NCI-H1694 treated with DMSO at 0.1 percent for 48 hours (cell line): ENCODE measurements at regions not wholly inside any gene's neighbourhood (a gene's known extent, or its start where the extent isn't known, plus 50 kb on each side); places are given as distances from the start of the nearest gene placed in this dataset.
A peak's percentile ranks its signal among the peaks of the same experiment; 100 is the strongest.
"Not testable (repeated sequence)": the region's sequence is repeated elsewhere in the genome, so short reads cannot be mapped to it uniquely, and the experiment has no call there.

ENCODE experiments used
- DNase-seq: peaks from one replicate; lab custom pipeline; 2025; lab: John Stamatoyannopoulos, UW

DNA sequence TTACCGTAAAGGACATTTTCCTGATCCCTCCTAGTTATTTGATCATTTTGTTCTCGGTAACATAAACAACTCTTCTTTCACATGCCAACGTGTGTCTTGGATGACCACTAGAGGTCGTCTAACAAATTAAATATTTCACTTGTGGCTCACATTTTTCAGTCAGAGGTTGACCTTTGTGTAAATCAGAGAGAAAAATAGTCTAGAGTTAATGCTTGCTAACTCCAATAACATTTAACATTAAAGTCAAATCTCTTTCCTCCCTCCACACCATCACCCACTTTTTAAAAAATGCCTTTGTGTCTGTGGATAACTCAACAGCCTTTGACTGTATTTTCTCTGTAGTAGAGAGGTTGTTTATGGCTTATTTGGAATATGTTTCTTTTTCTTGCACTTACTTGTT, 220.5 kb upstream of the B3GALT2 start:
- DNase-seq: peak; percentile 54

DNA sequence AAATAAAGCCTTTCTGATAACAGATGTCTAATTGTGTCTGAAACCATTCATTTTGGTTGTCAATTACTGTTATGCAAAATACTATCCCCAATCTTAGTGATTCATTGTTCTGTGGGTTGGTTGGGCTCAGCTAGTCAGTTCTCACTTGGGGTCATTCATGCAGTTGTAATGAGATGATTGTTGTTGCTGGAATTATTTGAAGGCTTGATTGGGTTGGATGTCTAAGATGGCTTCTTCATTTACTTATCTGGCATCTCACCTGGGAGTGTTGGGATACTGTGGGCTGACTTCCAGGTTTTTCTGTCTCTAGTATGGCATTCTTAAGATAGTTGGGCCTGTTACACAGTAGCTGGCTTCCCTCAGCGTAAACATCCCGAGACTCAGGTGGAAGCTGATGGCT, 217.8 kb upstream of the B3GALT2 start:
- DNase-seq: no peak

DNA sequence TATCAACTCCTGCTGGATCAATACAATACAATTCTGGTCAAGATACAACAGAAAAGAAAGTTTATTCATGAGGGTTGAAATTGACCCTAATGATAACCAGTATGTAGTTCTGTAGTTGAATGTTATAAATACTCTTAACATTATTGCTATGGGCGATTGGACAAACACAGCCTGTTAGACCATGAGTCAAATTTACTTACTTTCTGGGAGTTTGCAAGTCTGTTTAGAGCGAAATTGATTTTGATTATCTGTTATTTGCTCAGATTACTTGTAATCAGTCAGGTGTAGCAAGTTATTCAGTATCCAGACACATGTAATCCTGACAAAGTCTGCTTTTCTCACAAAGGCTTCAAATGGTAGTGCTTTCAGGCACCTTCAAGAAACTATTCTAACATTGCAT, 216.6 kb upstream of the B3GALT2 start:
- DNase-seq: no peak

DNA sequence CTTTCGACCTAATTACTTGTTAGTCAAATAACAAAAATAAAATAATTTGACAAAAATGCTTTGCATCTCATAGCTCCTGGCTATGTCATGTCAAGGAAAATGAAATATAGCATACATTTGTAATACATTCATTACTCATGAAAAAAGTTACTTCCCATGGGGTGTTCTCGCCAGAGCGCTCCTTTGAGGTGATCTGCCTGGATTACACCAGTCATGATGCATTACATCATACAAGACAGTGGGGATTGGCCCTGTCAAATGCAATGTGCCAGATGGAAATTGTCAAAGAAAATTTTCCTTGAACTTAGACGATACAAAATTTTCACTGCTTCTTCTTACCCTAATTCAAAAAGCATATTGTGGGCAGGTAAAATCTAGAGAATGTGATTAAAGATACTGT, 215.6 kb upstream of the B3GALT2 start:
- no peak for DNase-seq

DNA sequence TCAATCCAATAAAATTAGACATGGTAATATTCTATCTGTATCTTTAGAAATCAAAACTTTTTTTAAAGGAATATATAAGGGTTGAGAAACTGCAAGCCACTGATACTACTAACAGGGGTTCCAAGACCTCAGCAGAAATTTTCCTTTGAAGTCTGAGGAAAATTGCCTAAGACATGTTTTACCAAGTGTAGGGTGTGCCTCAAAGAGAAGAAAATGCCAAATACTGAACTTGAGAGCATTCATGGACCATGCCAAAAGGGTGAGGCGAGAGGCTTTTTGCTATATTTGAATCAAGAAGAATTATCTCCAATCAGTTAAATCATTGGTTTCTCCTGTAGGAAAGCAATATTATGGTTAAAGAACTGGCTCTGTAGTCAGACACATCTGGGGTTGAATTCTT, 207.9 kb upstream of the B3GALT2 start:
- DNase-seq: no peak

DNA sequence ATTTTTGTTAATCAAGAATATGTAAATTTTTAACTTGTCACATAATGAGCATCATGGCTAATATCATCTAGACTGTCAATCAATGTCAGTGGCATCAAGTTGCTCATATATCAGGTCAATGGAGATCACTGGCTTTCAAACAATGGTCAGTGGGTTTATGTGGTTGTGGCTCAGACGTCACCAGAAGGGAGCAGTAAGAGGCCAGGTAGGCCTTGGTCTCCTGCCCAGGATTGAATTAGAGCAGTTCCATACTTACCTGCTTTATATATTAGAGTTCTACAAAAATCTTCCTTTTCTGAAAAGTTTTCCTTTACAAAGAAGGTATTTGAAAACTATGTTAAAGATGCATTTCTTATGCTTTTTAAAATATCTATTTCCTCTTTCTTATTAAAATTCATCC, 206.3 kb upstream of the B3GALT2 start:
- DNase-seq: no peak

DNA sequence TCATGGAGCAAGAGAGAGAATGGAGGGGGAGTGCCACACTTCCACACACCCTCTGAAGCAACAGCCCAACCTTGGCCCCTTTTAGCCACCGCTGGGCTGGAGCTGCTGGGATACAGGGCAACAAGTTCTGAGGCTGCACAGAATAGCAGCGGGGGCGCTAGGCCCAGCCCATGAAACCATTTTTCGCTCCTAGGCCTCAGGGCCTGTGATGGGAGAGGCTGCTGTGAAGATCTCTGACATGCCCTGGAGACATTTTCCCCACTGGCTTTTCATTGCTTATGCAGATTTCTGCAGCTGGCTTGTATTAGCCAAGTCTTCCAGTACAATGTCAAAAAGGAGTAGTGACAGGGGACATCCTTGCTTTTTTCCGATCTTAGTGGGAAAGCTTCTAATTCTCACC, 202.3 kb upstream of the B3GALT2 start:
- DNase-seq: no peak

DNA sequence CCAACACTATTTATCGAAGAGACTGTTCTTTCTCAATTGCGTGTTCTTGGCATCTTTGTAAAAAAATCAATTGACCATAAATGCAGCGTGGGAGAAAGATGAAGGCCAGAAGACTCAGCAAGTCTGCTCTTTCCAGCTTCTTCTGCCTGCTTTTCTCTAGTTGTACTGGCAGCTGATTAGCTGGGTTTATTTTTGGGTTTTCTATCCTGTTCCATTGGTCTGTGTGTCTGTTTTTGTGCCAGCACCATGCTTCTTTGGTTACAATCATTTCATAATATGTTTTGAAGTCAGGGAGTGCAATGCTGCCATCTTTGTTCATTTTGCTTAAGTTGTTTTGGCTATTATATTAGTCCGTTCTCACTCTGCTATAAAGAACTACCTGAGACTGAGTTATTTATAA, 201.8 kb upstream of the B3GALT2 start:
- DNase-seq: no peak

DNA sequence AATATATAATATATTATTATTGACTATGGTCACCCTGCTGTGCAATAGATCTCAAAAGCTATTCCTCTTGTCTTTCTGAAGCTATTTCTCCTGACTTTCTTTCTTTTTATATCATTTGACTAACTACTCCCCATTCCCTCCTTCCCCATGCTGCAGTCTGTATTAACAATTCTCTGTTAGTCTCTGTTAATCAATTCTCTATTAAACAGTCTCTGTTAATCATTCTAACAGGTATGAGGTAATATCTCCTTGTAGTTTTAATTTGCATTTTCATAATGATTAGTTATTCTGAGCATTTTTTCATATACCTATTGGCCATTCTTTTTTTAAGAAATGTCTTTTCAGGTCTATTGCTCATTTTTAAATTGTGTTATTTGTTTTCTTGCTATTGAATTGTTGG, 201.0 kb upstream of the B3GALT2 start:
- no peak for DNase-seq

DNA sequence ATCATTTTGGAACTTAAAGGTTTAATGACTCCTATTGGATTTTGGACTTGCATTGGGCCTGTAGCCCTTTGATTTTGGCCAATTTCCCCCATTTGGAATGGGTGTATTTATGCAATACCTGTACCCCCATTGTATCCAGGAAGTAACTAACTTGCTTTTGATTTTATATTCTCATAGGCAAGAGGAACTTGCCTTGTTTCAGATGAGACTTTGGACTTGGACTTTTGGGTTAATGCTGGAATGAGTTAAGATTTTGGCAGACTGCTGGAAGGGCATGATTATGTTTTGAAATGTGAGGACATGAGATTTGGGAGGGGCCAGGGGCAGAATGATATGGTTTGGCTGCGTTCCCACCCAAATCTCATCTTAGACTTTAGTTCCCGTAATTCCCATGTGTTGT, 192.0 kb upstream of the B3GALT2 start:
- not testable (repeated sequence) for DNase-seq

DNA sequence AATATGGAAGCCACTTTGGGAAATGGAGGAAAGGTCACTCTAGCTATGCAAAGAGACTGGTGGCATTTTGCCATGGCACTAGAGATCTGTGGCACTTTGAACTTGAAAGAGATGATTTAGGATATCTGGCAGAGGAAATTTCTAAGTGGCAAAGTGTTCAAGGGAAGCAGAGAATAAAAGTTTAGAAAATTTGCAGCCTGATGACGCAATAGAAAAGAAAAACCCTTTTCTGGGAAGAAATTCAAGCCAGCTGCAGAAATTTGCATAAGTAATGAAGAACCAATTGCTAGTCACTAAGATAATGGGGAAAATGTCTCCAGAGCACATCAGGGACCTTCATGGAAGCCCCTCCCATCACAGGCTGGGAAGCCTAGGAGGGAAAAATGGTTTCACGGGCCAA, 191.1 kb upstream of the B3GALT2 start:
- no peak for DNase-seq

DNA sequence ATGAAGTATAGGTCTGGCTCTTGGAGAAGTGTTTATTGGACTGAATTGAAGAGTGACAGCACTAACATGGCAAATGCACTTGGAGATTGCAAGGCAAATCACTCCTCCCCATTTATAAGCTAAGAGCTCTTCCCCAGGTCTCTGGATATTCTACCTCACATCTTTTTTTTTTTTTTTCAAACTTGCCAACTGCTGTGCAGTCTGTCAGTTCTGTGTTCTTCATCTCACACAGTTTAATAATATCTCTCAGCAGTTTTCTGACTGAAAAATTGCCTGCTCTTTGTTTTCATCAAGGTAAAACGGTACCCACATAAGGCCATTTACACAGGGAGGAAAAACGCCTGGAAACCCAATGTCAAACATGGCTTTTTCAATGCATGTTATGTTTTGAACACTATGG, 186.1 kb upstream of the B3GALT2 start:
- no peak for DNase-seq

DNA sequence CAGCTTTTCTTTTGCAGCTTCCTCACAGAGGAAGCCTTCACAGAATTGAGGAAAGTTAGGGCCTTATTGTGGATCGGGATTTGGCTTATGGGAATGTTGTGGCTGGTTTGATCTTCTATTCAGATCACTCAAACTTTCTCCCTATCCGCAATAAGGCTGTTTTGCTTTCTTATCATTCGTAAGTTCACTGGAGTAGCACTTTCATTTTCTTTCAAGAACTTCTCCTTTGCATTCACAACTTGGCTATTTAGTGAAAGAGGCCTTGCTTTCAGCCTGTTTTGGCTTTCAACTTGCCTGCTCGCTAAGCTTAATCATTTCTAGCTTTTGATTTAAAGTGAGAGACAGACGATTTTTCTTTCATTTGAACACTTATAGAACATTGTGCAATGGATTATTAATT, 181.9 kb upstream of the B3GALT2 start:
- no peak for DNase-seq

DNA sequence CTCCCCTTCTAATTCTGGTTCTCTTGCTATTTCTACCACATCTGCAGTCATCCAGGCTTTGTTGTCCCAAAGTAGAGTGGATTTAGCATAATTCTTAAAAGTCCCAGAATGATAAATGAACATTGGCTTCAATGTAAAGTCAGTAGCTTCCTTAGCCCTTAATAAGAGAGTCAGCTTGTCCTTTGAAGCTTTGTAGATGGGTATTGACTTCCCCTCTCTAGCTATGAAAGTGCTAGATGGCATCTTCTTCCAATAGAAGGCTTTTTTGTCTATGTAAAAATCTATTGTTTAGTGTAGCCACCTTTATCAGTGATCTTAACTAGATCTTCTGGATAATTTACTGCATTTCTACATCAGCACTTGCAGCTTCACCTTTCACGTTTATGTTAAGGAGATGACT, 181.4 kb upstream of the B3GALT2 start:
- DNase-seq: no peak

DNA sequence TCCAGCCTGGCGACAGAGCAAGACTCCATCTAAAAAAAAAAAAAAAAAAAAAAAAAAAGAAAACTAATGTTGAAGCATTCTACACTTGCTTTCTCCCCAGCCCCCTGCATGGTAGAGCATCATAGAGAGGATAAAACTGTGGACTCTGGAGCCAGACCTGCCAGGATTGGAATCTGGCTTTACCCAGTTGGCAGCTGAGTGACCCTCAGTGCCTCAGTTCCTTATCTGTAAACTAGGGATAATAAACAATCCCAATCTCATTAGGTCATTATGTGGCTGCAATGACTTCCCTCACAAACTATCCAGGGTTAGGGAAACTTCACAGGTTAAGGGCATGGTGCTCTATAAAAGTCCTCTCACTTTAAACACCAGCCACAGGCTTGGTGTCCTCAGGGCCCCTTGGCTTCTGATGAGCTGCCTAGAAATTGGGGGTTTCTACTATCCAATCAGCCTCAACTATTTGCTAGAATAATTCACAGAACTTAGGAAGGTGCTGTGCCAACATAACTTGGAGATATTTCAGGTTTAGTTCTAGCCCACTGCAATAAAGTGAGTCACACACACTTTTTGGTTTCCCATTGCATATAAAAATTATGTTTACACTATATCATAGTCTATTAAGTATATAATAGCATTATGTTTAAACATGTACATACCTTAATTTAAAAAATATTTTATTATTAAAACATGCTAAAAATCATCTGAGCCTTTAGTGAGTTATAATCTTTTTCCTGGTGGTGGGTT, 180.5 kb upstream of the B3GALT2 start:
- DNase-seq: no peak

DNA sequence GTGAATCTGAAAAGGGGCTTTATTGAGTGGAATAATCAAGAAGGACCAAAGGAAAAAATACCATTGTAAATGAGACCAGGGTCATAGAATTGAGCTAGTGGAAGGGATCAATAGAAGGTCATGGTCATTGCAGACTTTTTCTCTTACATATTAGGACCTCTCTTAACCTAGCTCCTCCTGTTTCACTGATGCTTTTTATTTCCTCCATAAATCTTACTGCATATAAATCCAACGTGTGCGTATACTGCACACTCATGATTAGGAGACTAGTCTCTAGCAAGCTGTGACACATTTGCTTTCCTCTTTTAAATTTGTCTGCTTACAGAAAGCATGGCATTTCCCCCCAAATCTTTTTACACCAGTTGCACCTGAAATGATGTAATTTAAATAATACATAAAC, 179.6 kb upstream of the B3GALT2 start:
- no peak for DNase-seq

DNA sequence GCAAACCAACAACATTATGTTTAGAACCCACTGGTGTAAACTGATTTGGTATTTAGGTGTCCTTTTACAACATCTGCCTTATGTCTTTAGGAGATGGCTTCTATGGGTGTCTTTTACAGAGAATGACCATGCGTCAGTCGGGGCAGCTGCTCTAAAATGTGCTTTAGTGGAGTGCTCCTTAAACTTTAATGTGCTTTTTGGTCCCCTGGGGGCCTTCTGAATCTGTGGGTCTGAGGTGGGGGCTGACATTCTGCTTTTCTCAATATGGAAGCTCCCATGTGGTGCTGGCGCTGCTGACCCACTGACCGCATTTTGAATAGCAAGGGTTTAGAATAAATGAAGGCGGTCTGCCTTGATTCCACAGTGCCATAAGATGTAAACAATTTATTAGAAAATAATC, 173.2 kb upstream of the B3GALT2 start:
- no peak for DNase-seq

DNA sequence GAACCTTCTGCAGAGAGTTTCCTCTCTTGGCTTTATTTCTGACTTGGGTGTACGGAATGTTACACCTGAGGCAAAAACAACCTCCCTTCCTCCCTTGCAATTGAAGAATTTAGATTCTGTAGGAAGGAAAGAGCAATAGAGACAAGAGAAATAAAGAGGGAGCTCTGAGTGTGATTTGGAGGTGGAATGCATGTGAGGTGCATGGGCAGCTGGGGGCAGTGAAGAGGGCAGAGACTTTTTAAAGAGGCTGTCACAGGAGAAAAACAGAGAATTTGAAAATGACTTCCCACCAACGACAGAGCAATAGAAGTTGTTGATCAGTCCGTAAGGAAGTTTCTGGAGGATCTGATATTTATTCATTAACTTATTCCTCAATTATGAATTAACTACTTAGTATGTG, 172.0 kb upstream of the B3GALT2 start:
- DNase-seq: no peak

DNA sequence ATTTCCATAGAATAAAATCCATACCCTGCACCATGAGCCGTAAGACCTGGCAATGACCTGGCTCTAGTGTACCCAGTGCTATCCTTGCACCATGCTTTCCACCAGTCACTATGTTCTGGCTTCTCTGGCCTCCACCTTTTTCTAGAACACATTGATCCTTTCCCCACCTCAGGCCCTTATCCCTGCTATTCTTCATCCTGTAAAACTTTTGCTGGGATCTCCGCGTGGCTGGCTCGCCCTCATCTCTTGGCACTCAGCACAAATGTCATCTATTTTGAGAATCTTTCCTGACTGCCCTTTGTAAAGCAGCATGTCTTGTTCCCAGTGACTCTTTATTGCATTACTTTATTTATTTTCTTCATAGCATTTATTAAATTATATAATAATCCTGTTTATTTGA, 169.8 kb upstream of the B3GALT2 start:
- DNase-seq: no peak

DNA sequence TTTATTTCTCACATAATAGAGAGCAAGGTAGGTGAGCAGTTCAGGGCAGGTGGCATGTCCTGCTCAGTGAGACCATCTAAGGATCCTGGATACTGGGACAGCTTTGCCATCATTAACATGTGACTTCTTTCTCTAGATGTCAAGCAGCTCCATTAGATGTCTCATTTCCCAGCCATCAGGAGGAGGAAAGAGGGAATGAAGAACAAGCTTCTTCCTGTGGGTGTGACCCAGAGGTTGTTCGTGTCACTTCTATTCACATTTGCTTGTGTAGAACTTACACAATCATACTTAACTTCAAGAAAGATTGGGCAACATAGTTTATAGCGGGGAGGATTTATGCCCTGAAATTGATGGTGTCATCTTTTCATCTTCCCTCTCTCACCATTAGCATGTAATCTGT, 169.2 kb upstream of the B3GALT2 start:
- DNase-seq: no peak

DNA sequence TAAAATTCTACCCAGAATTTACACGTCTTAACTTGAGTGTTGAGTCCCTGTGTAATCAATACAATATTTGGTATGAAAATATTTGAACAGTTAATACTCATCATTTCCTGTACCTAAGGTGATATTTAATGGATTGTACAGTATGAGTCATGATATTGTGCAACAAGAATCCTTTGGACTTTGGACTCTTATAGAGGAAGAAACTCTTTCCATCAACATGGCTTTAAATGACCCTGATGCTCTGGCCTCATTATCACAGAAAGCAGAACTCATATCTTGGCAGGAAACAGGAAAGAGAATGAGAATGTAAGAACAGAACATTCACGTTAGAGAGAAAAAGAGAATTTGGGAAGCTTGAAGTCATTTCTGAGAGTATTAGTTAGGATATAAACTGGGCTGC, 168.8 kb upstream of the B3GALT2 start:
- no peak for DNase-seq

DNA sequence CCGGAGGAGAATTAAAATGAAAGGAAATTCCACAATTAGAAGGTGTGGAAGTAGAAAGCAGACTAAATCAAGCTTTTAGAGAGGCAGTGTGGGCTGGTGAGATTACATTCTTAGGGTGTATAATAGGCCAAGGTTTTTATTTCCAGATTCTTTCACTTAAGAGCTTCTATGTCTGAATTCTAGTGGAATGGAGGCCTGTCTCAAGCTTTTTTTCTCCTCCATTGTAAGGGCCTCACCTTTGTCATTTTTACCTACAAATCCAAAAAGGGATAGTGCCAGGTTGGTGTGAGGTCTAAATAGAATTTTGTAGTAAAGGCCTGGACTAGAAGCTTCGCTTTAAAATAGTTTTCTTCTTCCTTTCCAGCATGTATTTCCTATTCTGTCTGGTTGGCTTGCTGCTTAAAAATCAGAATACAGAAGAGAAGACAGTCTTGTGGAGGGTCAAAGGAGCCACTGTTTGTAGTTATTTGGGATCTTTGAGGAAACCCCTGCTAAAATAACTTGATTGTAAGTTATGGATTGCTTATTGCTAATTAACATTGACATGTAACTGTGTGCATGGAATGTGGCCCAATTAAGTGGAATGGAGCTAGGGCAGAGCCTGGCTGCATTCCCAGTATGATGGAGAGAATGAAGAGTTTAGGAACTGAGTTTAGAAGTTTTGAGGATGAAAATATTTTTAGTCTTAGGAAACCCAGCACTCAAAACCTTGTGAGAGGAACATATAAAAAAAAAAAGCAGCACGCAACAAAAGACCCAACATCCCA, 162.5 kb upstream of the B3GALT2 start:
- no peak for DNase-seq

DNA sequence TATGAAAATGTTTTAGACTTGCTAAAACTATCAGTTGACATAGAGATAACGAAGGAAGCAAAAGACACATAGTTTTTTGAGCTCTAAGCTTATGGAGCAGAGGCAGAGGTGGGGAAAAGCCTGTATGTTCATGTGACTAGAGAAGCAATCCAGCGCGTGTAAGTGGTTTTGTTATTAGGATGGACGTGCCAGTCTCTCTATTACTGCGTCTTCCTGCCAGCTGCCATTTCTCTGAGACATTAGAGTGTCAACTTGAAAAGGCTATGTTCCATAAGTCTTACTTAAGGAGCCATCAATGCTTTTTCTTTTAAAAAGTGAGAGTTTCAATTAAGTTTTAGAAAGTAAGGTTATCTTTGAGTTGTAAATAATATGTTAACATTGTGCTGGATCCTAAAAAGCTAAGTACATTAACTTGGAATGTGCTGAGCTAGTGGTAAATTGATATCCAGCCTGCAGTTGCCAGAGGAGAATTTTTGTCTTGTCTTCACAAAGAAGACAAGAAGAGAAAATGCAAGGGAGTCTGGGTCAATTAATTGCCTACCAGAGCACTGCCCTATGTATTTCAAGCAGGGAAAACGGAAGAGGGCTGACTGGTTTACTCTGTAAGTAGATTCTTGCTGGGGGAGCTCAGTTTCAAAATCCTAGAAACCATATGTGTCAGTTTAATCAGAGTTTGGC, 161.8 kb upstream of the B3GALT2 start:
- DNase-seq: no peak
